Loucy (cell line): ENCODE measurements at regions not wholly inside any gene's neighbourhood (a gene's known extent, or its start where the extent isn't known, plus 50 kb on each side); places are given as distances from the start of the nearest gene placed in this dataset.

Experiments
- EZH2phosphoT487 ChIP-seq: fragments of 200-600 bp; IDR thresholded peaks from 2 replicates; pipeline ENCODE4 v1.6.1; 2018; ENCODE audit warnings: antibody characterized with exemption, mild to moderate bottlenecking, moderate library complexity, borderline replicate concordance
- TF ChIP-seq, protein P1 (sequence below): fragments of 200-600 bp; sonication (generic); conservative IDR thresholded peaks from 2 replicates; pipeline ENCODE4 v1.5.1; 2014; ENCODE audit warnings: mild to moderate bottlenecking, antibody characterized with exemption, low read length

DNA sequence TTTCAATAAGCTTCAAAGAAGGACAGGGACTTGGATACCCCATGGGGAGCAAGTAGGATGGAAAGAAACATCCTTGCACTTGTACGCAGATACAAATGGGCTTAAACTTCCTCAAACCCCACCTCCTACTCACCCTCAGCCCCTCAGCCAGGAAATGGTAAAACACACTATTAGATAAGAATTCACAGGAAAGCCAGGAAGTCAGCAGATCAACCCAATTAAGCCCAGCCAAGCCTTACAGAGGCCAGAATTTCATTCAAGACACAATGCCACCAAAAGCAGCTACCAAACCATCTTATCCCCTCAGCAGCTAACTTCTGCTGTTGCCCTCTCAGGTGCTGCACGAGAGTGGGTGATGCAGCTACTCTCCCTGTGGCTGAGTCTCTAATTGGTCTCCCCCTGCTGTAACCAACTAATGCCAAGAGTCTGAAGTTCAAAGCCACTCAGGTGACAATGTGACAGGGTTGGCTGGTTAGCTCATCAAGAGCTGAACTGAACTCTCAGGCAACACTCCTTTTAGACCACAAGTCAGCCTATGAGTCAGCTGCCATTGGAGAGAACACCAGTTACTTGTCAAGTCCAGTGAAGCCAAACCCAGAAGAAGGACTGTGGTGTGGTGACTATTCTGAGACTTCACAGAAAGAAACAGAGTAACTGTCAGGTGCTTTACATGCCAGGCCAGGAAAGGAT is 201.9 kb downstream of the ZNF608 start:
- TF ChIP-seq, protein P1, sequence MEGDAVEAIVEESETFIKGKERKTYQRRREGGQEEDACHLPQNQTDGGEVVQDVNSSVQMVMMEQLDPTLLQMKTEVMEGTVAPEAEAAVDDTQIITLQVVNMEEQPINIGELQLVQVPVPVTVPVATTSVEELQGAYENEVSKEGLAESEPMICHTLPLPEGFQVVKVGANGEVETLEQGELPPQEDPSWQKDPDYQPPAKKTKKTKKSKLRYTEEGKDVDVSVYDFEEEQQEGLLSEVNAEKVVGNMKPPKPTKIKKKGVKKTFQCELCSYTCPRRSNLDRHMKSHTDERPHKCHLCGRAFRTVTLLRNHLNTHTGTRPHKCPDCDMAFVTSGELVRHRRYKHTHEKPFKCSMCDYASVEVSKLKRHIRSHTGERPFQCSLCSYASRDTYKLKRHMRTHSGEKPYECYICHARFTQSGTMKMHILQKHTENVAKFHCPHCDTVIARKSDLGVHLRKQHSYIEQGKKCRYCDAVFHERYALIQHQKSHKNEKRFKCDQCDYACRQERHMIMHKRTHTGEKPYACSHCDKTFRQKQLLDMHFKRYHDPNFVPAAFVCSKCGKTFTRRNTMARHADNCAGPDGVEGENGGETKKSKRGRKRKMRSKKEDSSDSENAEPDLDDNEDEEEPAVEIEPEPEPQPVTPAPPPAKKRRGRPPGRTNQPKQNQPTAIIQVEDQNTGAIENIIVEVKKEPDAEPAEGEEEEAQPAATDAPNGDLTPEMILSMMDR, result no peak
- TF ChIP-seq EZH2phosphoT487, result no peak
